Lower leg skin (tissue), 4 donors: ENCODE measurements at regions not wholly inside any gene's neighbourhood (a gene's known extent, or its start where the extent isn't known, plus 50 kb on each side); places are given as distances from the start of the nearest gene placed in this dataset.

Source experiments
- DNase-seq, 2 donors: peaks; one replicate each; pipeline ENCODE4 v3.0.0-alpha.2; 2019; ENCODE audit warnings: low spot score in 2 of 2
- H3K4me3 ChIP-seq: fragments of 200-600 bp; sonication (generic); 2 replicates; pipeline ENCODE4 v1.5.1; 2017; ENCODE audit warnings: mild to moderate bottlenecking, low read depth; ENCODE audit not compliant: poor library complexity, severe bottlenecking
- POLR2A ChIP-seq, 2 donors: fragments of 450-650 bp; IDR thresholded peaks; one replicate each; pipeline ENCODE4 v1.6.1; 2016 to 2017; ENCODE audit warnings: antibody characterized with exemption in 2 of 2, mild to moderate bottlenecking in 1 of 2, moderate library complexity in 1 of 2
- WGBS, 2 donors: methylation state at CpG; one replicate each; pipeline ENCODE4 v1.1.5; 2018; 5-methylcytosine and 5-hydroxymethylcytosine counted together
- intact Hi-C: fragments of 100-400 bp; cut with DNase I; formaldehyde crosslinking; loops from one replicate; pipeline ENCODE4 v1.15.0; 2023; ENCODE audit warnings: low total_unique reads
- TF ChIP-seq, protein P1 (sequence below), 3 donors: fragments of 450-650 bp; IDR thresholded peaks; one replicate each; pipeline ENCODE4 v1.5.1; 2016; ENCODE audit warnings: antibody characterized with exemption in 3 of 3, mild to moderate bottlenecking in 3 of 3, moderate library complexity in 2 of 3

DNA sequence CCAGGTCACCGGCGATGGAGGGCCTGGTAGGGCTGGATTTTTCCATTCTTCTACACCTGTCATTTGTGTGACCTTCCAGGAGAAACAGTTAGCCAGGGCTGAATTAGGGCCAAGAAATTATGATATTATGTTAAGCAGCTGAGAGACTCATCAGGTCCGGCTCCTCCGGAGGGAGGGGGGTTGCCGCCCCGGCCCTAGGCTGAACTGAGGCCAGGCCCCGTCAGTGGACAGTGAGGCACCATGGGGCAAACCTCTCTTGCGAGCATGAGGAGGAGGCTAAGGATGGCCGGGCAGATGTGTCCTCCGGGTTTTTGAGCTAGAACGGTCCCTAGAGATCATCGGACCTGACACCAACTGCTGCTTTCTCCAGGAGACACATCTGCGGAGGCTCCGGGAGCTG lies 150.1 kb downstream of the SOX11 start:
- H3K4me3 ChIP-seq = no peak overlapping the region
- WGBS, 2 donors = 91 to 92% methylated on average over 14 of the region's 14 CpGs
- TF ChIP-seq, protein P1, sequence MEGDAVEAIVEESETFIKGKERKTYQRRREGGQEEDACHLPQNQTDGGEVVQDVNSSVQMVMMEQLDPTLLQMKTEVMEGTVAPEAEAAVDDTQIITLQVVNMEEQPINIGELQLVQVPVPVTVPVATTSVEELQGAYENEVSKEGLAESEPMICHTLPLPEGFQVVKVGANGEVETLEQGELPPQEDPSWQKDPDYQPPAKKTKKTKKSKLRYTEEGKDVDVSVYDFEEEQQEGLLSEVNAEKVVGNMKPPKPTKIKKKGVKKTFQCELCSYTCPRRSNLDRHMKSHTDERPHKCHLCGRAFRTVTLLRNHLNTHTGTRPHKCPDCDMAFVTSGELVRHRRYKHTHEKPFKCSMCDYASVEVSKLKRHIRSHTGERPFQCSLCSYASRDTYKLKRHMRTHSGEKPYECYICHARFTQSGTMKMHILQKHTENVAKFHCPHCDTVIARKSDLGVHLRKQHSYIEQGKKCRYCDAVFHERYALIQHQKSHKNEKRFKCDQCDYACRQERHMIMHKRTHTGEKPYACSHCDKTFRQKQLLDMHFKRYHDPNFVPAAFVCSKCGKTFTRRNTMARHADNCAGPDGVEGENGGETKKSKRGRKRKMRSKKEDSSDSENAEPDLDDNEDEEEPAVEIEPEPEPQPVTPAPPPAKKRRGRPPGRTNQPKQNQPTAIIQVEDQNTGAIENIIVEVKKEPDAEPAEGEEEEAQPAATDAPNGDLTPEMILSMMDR (IDR thresholded peaks at IDR 0.05) = no peak
- no peak for TF ChIP-seq POLR2A (IDR thresholded peaks at IDR 0.05)
- DNase-seq = no peak
- intact Hi-C loops = no loop called here

DNA sequence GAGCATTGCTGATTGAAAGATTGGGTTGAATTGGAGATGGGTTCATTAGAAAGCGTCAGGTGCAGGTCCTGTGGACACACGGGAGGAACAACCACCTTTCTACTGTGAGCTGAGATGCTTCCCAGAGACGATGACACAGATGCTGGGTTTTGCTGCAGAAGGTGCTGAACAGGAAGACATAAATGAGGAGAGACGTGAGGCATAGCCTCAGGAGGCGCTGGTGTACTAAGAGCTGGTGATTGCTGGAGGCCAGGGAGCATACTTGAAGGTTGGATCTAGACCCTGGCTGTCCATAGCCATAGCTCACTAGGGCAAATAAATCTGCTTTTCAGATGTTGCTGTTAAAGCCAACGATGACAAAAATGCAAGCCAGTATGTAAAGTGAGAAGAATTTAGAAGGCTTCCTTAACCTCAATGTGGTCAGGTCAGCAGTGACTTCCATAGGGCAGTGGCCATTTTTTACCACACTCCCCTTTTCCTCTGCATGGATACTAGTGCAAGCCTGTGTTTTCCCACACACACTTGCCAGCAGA lies 153.7 kb downstream of the SOX11 start:
- TF ChIP-seq, protein P1 (IDR thresholded peaks at IDR 0.05) = no peak
- TF ChIP-seq POLR2A (IDR thresholded peaks at IDR 0.05) = no peak
- WGBS, 2 donors = 55 to 56% methylated on average over 6 of the region's 6 CpGs

DNA sequence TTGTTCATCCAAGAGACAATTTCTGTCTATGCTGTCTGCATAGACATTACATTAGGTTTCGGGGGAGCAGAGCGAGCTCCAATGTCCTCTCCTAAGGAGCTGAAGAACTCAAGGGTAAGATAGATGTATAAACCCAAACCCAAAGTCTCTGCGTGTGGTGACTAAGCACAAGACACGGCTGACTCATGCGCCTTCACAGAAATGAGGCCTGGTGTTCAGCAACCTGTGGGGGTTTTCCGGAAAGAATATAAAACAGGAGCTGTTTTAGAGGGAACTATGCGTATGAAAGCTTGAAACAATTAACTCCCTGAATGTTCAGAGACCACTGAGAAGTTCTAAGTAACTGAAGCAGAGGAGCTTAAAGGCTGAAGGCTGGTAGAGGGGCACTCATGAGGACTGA lies 154.7 kb downstream of the SOX11 start:
- no peak overlapping the region for H3K4me3 ChIP-seq
- no peak for DNase-seq
- WGBS, 2 donors = 76 to 77% methylated on average over 7 of the region's 7 CpGs
- intact Hi-C loops = no loop called here
- TF ChIP-seq, protein P1 (IDR thresholded peaks at IDR 0.05) = no peak
- no peak for TF ChIP-seq POLR2A (IDR thresholded peaks at IDR 0.05)

More for the DNA sequence above, 153.7 kb downstream of the SOX11 start:
- DNase-seq = no peak
- H3K4me3 ChIP-seq = no peak overlapping the region
- intact Hi-C loops = no loop called here

- intact Hi-C loops = no loop called here
- TF ChIP-seq POLR2A (IDR thresholded peaks at IDR 0.05) = no peak
- TF ChIP-seq, protein P1 (IDR thresholded peaks at IDR 0.05) = no peak
- 47 to 48% methylated on average over 3 of the region's 3 CpGs for WGBS, 2 donors
- no peak for DNase-seq
- H3K4me3 ChIP-seq = no peak overlapping the region
These were observed 157.4 kb downstream of the SOX11 start for GRCh38 chr2:5849562-5849961.

DNA sequence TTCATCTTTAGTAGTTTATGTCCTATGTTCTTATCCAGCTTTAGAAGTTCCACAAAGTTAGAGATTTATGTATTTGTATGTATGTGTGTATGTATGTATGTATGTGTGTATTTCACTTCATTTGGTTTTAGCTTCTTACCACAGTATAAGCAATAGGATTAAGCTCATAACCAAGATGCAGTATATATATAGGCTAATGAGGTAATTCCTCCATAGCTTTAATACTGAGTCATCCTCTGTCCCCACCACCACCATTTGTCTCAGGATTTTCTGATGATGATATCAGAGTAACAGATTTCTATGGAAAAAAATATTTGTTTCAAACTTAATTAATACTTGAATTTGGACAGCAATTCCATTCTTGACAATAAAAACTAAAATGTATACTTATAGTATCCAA lies 159.2 kb downstream of the SOX11 start:
- DNase-seq = no peak
- no peak for TF ChIP-seq POLR2A (IDR thresholded peaks at IDR 0.05)
- TF ChIP-seq, protein P1 (IDR thresholded peaks at IDR 0.05) = no peak
- intact Hi-C loops = no loop called here
- H3K4me3 ChIP-seq = no peak overlapping the region

GRCh38 chr2:5854797-5855196 lies 162.6 kb downstream of the SOX11 start:
- no peak overlapping the region for H3K4me3 ChIP-seq
- intact Hi-C loops = no loop called here
- WGBS, 2 donors = 86 to 91% methylated on average over 2 of the region's 2 CpGs
- DNase-seq = no peak
- TF ChIP-seq, protein P1 (IDR thresholded peaks at IDR 0.05) = no peak
- no peak for TF ChIP-seq POLR2A (IDR thresholded peaks at IDR 0.05)
